ENCODE measurements at regions not wholly inside any gene's neighbourhood (a gene's known extent, or its start where the extent isn't known, plus 50 kb on each side); places are given as distances from the start of the nearest gene placed in this dataset.

DNA sequence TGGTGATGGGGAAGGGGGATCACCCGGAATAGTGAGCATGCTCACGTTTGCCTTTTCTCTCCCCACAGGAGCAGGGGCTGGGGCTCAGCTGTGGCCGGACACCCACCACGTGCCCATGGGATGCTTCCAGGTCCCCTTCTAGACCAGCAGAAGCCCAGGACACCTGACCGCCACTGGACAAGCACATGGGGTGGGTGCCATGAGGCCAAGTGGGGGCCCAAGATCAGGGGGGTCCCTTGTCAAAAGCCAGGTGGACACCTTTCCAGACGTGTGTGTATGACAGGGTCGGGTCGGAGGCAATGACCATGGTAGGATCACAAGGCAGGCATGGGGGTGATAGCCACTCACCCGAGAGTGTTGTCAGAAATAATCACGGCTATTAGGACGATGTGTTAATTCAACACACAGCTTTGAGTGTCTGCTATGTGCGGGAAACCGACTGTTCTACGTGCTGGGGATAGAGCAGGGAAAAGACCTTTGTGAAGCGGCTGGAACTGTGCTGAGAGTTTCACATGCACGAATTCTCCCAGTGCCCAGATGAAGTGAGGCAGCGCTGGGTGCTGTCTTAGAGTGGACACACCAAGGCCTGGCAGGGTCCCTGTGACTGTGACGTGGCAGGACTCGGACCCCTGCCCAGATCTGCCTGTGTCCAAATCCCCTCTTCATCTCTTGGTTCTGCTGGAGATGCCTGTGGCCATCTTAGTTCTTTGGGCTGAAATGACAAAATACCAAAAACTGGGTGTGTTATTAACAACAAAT is 244.7 kb downstream of the NDUFA10 start:
- DNase-seq (ENCODE audit: low read depth) = no peak

DNA sequence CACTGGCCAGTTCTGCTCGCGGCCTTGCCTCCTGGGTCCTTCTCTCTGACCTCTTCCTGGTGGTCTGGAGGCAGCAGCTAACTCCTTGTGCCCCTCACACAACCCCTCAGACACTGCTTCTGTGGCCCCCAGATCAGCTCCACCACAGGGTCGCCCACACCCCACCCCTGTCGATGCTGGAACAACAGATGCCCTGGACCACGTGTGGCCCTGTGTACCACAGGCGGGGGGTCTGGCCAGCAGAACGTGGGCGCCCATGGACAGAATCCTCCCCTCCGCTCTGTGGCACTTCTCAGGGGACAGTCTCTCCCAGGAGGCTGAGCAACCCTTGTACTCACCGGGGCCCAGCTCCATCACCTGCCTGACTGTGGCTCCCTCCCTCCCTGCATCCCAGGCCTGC is 245.6 kb downstream of the NDUFA10 start:
- no peak for DNase-seq (ENCODE audit: low read depth)

- no peak for DNase-seq (ENCODE audit: low read depth)
These were observed 246.1 kb downstream of the NDUFA10 start for GRCh38 chr2:239778861-239779558.

DNA sequence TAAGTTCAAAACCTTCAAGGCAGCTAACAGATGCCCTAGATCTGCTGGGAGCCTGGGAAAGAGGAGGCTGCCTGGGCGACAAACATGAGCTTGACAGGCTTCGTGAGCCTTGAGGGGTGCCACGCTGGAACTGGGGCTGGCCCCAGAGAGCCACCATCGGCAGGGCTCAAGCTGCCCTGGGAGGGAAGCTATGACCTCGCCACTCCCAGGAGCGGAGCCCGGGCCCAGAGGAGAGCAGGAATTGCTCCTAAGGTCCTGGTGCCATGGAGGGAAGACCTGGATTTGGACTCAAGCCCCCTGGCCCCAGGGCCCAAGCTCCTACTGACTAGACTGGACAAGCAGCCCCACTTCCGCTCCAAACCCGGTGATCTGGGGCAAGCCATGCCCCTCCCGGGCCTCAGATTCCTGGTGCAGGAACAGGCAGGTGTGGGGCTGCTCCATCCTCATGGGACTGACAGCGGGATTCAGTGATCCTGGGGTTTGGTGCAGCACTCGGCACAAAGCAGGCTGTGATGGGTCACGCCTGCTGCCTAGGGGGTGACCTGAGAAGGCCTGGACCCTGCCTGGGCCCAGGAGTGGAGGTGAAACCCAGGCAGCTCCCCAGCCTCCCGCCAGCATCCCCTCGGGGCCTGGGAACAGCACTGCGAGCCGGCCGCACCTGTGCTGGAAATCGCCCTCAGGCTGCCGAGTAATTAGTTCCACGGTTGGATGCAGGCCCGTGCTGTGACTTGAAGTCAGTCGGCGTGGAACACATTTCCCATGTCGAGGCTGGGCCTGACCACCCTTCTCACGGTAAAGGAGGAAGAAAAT is 246.9 kb downstream of the NDUFA10 start:
- DNase-seq (ENCODE audit: low read depth) = no peak

- DNase-seq (ENCODE audit: low read depth) = no peak
These were observed 247.9 kb downstream of the NDUFA10 start for GRCh38 chr2:239777219-239777618.

GRCh38 chr2:239776436-239777005 is 248.6 kb downstream of the NDUFA10 start:
- DNase-seq (ENCODE audit: low read depth) = no peak

GRCh38 chr2:239775623-239776435 is 249.3 kb downstream of the NDUFA10 start:
- no peak for DNase-seq (ENCODE audit: low read depth)

DNA sequence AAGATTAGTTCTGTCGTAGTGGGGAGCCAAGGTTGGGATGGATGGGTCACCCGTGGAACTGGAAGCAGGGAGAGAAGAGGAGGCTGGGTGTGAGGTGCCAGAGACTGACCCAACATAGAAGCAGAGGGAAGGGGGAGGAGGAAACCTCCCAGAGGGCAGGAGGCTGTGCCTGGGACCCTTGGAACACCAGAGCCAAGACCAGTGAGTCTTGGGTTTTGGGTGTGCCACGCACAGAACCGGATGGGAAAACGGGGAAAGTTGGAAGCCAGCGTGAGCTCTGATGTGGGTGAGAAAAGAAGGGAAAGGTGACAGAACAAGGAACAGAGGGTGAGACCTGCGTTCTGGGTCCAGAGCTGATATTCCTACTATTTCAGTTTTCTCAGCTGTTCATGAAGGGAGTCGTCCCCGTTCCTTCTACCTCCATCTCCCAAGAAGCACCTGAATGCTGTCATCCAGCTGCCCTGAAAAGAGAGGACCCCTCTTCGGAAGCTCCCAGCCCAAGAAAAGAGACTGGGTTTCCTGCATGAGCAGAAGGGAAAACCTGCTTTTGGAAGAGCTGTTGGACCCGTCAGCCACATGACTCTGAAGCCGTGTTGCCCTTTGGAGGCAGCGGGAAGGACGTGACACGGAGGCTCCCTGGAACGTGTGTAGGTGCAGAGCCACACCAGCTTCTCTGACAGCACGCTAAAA is 250.1 kb downstream of the NDUFA10 start:
- no peak for DNase-seq (ENCODE audit: low read depth)

DNA sequence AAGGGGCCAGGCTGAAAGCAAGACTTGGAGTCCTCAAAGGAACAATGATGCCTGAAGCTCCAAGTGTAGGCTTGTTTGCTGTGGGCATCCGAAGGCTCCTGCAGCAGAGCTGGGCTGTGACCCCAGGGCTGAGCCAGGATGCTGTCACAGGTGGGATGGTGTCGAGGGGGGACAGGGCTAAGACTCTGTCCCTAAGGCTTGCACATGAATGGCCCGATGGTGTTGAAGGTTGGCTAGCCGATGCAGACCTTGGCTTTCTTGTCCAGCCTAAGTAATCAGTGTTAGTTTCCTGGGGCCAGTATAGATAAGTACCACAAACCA is 251.0 kb downstream of the NDUFA10 start:
- DNase-seq (ENCODE audit: low read depth) = no peak

- DNase-seq (ENCODE audit: low read depth) = no peak
These were observed 251.7 kb downstream of the NDUFA10 start for GRCh38 chr2:239773228-239774141.

DNA sequence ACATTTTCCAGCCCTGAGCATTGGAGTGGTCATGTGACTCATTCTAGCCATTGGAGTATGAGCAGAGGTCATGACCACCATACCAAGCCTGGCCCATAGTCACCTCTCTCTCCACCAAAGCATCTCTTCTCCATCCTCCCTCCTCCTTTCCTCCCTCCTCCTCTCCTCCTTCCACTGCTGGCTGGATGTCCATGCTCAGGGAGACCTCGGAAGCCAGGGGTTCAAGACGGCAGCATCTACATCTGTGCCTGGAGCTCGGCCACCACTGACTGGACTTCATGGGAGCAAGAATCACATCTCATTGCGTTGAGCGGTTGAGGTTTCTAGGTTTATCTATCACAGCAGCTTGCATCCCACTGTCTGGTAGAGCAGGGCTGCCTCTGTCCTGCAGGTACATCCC is 252.4 kb downstream of the NDUFA10 start:
- no peak for DNase-seq (ENCODE audit: low read depth)

DNA sequence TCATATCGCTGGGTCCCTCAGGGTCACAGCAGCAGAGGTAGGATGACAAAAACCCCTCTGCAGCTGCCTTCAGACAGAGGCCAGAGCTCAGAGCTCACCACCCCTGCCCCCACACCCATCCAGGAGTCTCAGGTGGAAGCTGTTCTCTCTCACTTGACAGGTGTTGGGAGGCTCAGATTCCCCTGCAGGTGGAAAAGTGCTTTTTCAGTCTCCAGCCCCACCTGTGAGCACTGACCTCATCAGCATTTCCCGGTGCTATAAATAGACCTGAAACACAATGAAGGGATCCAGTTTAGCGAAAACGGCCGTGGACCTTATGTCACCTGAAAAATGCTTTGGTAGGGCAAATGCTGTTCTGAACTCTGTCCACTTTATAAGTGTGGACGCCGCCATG is 254.9 kb downstream of the NDUFA10 start:
- DNase-seq (ENCODE audit: low read depth) = no peak

DNA sequence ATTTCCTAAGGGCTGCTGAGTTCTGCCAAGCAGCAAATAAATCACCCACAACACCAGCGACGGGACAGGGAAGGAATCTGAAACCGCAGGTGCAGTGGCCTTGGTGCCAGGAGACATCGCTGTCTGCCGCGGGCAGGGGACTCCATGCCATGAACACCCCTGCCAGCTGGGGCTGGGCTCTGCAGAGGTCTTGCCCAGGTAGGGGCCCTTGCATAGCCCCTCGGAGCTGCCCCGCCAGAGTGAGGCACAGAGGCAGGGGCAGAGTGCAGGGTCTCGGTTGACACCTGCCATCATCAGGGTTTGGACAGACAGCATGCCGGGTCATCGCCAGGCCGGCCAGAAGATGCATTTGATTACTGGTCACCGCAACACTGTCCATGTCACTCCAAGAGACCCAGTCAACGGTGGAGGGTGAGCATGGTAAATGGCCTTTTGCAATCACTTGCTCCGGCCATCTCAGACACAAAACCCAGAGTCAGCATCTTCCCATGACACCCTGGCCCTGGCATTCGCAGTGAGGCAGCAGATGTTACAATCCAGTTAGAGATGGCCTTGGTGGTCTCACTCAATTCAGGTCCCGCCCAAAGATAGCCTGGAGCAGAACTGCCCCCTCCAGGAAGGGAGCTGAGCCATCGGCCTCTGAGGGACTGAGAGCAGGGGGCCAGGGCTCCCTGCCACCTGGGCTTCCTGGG is 255.4 kb downstream of the NDUFA10 start:
- no peak for DNase-seq (ENCODE audit: low read depth)

DNA sequence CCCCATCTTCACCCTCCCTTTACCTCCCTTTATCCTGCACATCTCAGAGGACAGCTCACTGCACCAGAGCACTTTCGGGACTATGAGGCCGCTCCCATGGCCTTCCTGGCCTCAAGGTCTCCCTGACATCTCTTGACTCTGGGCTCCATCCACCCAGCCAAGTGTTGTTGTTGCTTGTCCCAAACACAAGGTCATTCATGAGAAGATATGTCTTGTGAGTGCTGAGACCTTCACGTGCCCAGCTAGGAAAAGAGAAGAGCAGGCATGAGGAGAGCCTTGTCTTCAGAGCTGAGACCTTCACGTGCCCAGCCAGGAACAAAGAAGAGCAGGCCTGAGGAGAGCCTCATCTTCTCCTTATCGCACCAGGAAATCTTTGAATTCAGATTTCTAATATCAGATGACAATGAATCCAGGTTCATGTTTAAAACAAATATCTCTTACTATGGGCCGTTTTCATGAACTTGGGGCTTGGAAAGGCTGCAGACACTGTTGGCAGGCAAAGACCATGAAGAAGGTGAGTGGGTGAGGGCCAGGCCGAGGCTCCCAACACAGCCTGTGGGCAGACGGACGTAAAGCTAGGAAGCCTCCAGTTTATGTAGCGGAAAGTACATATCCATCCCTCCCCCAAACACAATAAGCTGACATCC is 256.1 kb downstream of the NDUFA10 start:
- no peak for DNase-seq (ENCODE audit: low read depth)

- no peak for DNase-seq (ENCODE audit: low read depth)
These were observed 256.9 kb downstream of the NDUFA10 start for GRCh38 chr2:239768031-239768790.

DNA sequence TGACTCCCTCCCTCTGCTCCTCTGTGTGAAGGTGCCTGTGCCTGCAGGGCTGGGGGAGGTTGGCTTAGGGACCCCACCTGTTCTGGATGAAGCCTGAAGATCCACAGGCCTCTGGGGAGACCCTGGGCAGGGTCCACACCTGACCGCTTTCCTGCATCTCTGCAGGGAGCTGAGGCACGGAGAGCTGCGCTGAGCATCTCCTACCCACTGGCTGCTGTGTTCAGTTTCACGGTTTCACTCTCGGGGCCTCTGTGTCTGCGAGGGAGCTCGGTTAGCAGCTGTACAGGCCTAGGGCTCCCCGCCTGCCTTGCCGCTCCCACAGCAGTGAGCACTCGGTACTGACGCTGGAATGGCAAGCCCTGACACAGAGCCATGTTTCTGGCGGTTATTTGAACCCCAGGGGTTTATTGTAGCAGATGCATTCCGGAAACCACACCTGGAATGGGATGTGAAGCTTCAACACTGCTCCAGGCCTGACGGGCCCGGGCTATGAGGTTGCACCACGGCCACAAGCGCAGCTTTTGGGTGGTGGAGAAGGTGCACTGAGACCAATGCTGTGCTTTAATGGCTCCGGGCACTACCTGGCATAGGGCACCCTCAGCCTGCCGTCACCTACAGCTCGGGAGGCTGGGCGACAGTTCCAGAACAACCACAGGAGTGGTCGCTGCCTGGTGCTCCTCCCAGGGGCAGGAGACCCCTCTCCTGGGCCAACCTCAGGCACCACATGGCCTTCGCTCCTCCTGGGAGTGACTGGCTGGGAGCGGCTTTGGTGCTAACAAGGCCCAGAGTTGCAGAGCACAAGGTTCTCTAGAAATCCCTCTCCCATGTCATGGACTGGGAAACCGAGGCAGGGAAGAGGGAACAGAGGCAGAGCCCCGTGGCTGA is 257.9 kb downstream of the NDUFA10 start:
- no peak for DNase-seq (ENCODE audit: low read depth)

DNA sequence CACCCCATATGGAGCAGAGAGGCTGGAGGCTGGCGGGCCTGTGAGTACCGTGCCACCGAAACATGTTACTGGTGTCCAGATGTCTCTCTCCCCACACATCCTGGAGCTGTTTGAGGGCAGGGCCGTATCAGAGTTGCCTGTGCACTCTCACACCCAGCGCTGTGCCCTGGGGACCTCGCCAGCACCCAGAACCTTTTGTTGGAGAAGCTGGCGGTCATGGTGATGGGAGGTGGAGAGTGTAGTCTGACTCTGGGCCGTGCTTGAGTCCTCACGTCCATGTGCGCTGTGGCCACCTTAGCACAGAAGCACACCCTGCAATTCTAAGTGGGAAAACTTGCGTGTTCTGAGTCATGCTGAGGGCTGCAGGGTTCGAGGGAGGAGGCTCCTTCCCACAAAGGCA is 259.2 kb downstream of the NDUFA10 start:
- no peak for DNase-seq (ENCODE audit: low read depth)

Data from stimulated activated CD8-positive, alpha-beta memory T cell treated with anti-CD3 and anti-CD28 coated beads, Interleukin-12 subunit alpha, Interleukin-12 subunit beta, amount 100 ng/mL, for 1 hour (primary cell).